GM23338 (cell line): ENCODE measurements at regions not wholly inside any gene's neighbourhood (a gene's known extent, or its start where the extent isn't known, plus 50 kb on each side); places are given as distances from the start of the nearest gene placed in this dataset.

Source experiments
- ATAC-seq: fragments of 200-7000 bp; cut with Tn5 transposase; 3 replicates; pipeline ENCODE4 v1.9.1; 2020
- DNase-seq: peaks from one replicate; pipeline ENCODE4 v3.0.0-alpha.2; 2015; ENCODE audit warnings: low spot score
- H2AFZ ChIP-seq: fragments of 200-600 bp; sonication (generic); 2 replicates; pipeline ENCODE4 v1.8.0; 2016; ENCODE audit warnings: antibody characterized with exemption, mild to moderate bottlenecking, moderate library complexity
- H3F3A ChIP-seq: fragments of 200-600 bp; sonication (generic); replicated peaks from 2 replicates; pipeline ENCODE4 v1.8.0; 2017; ENCODE audit warnings: antibody characterized with exemption, mixed run types, low read depth
- H3K27ac ChIP-seq: fragments of 200-600 bp; sonication (generic); 2 replicates; pipeline ENCODE4 v1.6.1; 2016; ENCODE audit warnings: low read depth
- H3K27me3 ChIP-seq: fragments of 200-600 bp; sonication (generic); 2 replicates; pipeline ENCODE4 v1.8.0; 2016; ENCODE audit warnings: mild to moderate bottlenecking, mixed run types, moderate library complexity; ENCODE audit not compliant: insufficient read depth
- H3K36me3 ChIP-seq: fragments of 200-600 bp; sonication (generic); 2 replicates; pipeline ENCODE4 v1.8.0; 2016; ENCODE audit warnings: mild to moderate bottlenecking; ENCODE audit not compliant: insufficient read depth
- H3K4me1 ChIP-seq: fragments of 200-600 bp; sonication (generic); 2 replicates; pipeline ENCODE4 v1.8.0; 2016; ENCODE audit warnings: mild to moderate bottlenecking, moderate library complexity; ENCODE audit not compliant: insufficient read depth
- H3K4me2 ChIP-seq: fragments of 200-600 bp; sonication (generic); 2 replicates; pipeline ENCODE4 v1.7.1; 2017; ENCODE audit warnings: mixed run types
- H3K4me3 ChIP-seq: fragments of 200-600 bp; sonication (generic); 2 replicates; pipeline ENCODE4 v1.6.1; 2016; ENCODE audit warnings: mixed run types
- H3K79me2 ChIP-seq: fragments of 200-600 bp; sonication (generic); replicated peaks from 2 replicates; pipeline ENCODE4 v1.8.0; 2017; ENCODE audit warnings: mild to moderate bottlenecking; ENCODE audit not compliant: insufficient read depth
- H3K9me2 ChIP-seq: fragments of 200-600 bp; sonication (generic); 2 replicates; pipeline ENCODE4 v1.8.0; 2017; ENCODE audit not compliant: insufficient read depth
- H4K20me1 ChIP-seq: fragments of 200-600 bp; sonication (generic); replicated peaks from 2 replicates; pipeline ENCODE4 v1.8.0; 2017; ENCODE audit warnings: mild to moderate bottlenecking; ENCODE audit not compliant: insufficient read depth
- H3K27ac Mint-ChIP-seq: 2 replicates; pipeline ENCODE4 v1.8.0; 2020; ENCODE audit warnings: inconsistent platforms, mild to moderate bottlenecking, moderate library complexity, mixed read lengths
- H3K27me3 Mint-ChIP-seq: 3 replicates; pipeline ENCODE4 v1.8.0; 2022; ENCODE audit warnings: low read depth, mild to moderate bottlenecking, moderate library complexity, mixed read lengths, inconsistent platforms; ENCODE audit not compliant: insufficient read depth, poor library complexity
- H3K36me3 Mint-ChIP-seq: 3 replicates; pipeline ENCODE4 v1.8.0; 2021; ENCODE audit warnings: low read depth, mild to moderate bottlenecking, inconsistent platforms, moderate library complexity, mixed read lengths
- H3K4me1 Mint-ChIP-seq: 3 replicates; pipeline ENCODE4 v1.8.0; 2020; ENCODE audit warnings: mild to moderate bottlenecking, inconsistent platforms, mixed read lengths
- H3K4me3 Mint-ChIP-seq: 3 replicates; pipeline ENCODE4 v1.8.0; 2021; ENCODE audit warnings: moderate library complexity, mild to moderate bottlenecking, inconsistent platforms, mixed read lengths
- H3K9me3 Mint-ChIP-seq: 3 replicates; pipeline ENCODE4 v1.8.0; 2020; ENCODE audit warnings: moderate library complexity, mild to moderate bottlenecking, inconsistent platforms, mixed read lengths
- CTCF ChIP-seq, 2 experiments: fragments of 200-600 bp in 1 of 2; sonication (generic) in 1 of 2; conservative IDR thresholded peaks; 2 replicates each; pipeline versions ENCODE4 v1.5.1 to v1.6.1; 2016 to 2017; ENCODE audit warnings: antibody characterized with exemption in 2 of 2, low read depth in 2 of 2, mild to moderate bottlenecking in 2 of 2, moderate library complexity in 1 of 2
- ETS1 ChIP-seq: IDR thresholded peaks from 2 replicates; pipeline ENCODE4 v1.6.1; 2016; ENCODE audit warnings: antibody characterized with exemption
- EZH2 ChIP-seq: fragments of 200-600 bp; sonication (generic); IDR thresholded peaks from one replicate; pipeline ENCODE4 v1.8.0; 2017; ENCODE audit warnings: antibody characterized with exemption, mild to moderate bottlenecking, low read depth; ENCODE audit not compliant: unreplicated experiment
- EZH2phosphoT487 ChIP-seq: fragments of 200-600 bp; sonication (generic); IDR thresholded peaks from one replicate; pipeline ENCODE4 v1.8.1; 2018; ENCODE audit warnings: antibody characterized with exemption; ENCODE audit not compliant: unreplicated experiment
- JUNB ChIP-seq: IDR thresholded peaks from one replicate; pipeline ENCODE4 v1.6.1; 2016; ENCODE audit warnings: antibody characterized with exemption; ENCODE audit not compliant: unreplicated experiment
- POLR2AphosphoS5 ChIP-seq: IDR thresholded peaks from 2 replicates; pipeline ENCODE4 v1.6.1; 2016; ENCODE audit warnings: antibody characterized with exemption, low read depth
- REST ChIP-seq: IDR thresholded peaks from one replicate; pipeline ENCODE4 v1.6.1; 2018; ENCODE audit warnings: antibody characterized with exemption; ENCODE audit not compliant: unreplicated experiment
- STAT1 ChIP-seq: IDR thresholded peaks from one replicate; pipeline ENCODE4 v1.6.1; 2016; ENCODE audit warnings: antibody characterized with exemption; ENCODE audit not compliant: unreplicated experiment
- ZNF114 ChIP-seq: fragments of 250-450 bp; sonication (Bioruptor Pico); IDR thresholded peaks from 2 replicates; pipeline ENCODE4 v1.5.0; 2020; ENCODE audit warnings: mild to moderate bottlenecking, moderate library complexity
- ZNF462 ChIP-seq: fragments of 250-450 bp; sonication (Bioruptor Pico); IDR thresholded peaks from 2 replicates; pipeline ENCODE4 v1.5.0; 2020; ENCODE audit warnings: mild to moderate bottlenecking, moderate library complexity

GRCh38 chr7:10718768-10719167 lies 254.9 kb upstream of the PHF14 start (continued):
- TF ChIP-seq CTCF (conservative IDR thresholded peaks at IDR 0.05; ENCODE audit: low read depth in 2 of 2) = no peak
- TF ChIP-seq ETS1 = no peak
- no peak for TF ChIP-seq EZH2

GRCh38 chr7:10720042-10720441 lies 253.6 kb upstream of the PHF14 start:
- DNase-seq = peak; percentile 17
- Histone ChIP-seq H3K9me2 (0 out of 2 replicates have a peak, but pooled peaks cover 4% of the 10 kb centered on the region), H3K79me2 (no peaks in the 10 kb centered on the region), H3K27ac (no peak overlapping the region), H4K20me1 (no peaks in the 10 kb centered on the region), H3K36me3 (no peaks in the 10 kb centered on the region), H3K4me2 (no peak overlapping the region), H3K4me1 (no peaks in the 10 kb centered on the region), H3F3A (no peaks in the 10 kb centered on the region), H3K27me3 (no peaks in the 10 kb centered on the region), H2AFZ (no peak overlapping the region), H3K4me3 (no peak overlapping the region)
- H3K27ac Mint-ChIP-seq = no peak overlapping the region
- H3K4me1 Mint-ChIP-seq = peaks cover 7% of the 10 kb centered on the region
- H3K36me3 Mint-ChIP-seq = no peaks in the 10 kb centered on the region
- peaks cover under 1% of the 10 kb centered on the region for H3K27me3 Mint-ChIP-seq
- no peak overlapping the region for H3K4me3 Mint-ChIP-seq
- ATAC-seq = no peak
- no peaks in the 10 kb centered on the region for H3K9me3 Mint-ChIP-seq
- peak; percentile 33 to 35; a peak in 3 of 4 replicates for TF ChIP-seq CTCF (conservative IDR thresholded peaks at IDR 0.05; ENCODE audit: low read depth in 2 of 2)
- TF ChIP-seq EZH2 = no peak
- TF ChIP-seq POLR2AphosphoS5 = no peak
- no peak for TF ChIP-seq EZH2phosphoT487
- no peak for TF ChIP-seq JUNB
- TF ChIP-seq ZNF462 (CRISPR knock-in tag) = no peak
- no peak for TF ChIP-seq ZNF114 (CRISPR knock-in tag)
- TF ChIP-seq STAT1 = no peak
- TF ChIP-seq REST = no peak
